GM21619 (cell line): ENCODE measurements at regions not wholly inside any gene's neighbourhood (a gene's known extent, or its start where the extent isn't known, plus 50 kb on each side); places are given as distances from the start of the nearest gene placed in this dataset.

Source experiments
- ATAC-seq: cut with Tn5 transposase; IDR thresholded peaks from one replicate; pipeline ENCODE4 v1.9.1; 2021; ENCODE audit not compliant: unreplicated experiment

DNA sequence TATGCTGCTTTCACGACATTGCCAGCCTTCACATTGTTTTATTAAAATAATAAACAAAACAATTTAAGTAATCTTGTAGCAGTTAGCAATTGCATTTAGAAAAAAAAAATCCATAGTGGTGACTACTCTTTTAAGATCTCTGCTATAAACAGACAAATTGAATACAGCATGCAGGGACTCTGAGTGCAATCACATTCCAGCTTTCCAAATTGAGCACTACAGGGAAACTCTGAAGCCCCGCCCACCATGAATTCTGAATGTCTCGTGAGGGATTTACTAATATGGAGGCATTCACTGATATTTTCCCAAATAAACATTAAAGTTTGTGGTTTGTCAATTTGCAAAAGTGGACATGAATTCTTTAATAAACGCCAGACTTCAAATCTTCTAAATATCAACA lies 698.8 kb downstream of the LIG4 start:
- no peak for ATAC-seq

DNA sequence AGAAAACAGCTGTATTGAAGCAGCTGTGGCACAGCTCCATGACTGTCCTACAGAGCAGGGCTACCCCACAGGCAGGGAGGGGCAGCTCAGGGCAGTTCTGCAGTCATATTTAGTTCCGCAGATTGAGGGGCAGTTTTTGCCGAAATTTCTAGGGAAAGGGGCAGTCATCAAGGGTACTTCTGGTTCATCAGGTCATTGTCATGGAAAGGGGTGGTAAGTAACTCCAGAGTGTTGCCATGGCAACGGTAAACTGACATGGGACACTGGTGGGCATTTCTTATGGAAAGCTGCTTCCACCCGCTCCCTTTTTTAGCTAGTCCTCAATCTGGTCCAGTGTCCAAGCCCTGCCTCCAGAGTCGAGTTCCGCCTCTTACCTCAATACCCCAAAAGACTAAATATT lies 702.8 kb downstream of the LIG4 start:
- no peak for ATAC-seq

DNA sequence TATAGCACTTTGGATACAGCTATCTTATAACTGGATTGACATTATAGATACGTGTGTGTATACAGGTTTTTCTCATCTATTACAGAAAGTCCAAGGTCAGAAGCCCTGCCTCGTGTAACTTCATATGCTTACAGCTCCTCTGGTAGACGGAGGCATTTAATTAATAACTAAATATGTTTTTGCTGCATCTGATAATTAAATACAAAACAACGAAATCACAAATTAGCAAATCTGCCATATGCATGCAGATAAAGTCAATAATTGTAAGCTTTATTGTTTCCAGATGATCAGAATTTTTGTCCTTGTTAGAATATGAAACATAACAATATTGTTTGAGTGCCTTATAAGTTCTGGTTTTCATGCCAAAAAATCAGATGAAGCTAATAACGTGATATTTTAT lies 717.7 kb downstream of the LIG4 start:
- no peak for ATAC-seq

GRCh38 chr13:107493266-107493665 lies 722.1 kb downstream of the LIG4 start:
- no peak for ATAC-seq

DNA sequence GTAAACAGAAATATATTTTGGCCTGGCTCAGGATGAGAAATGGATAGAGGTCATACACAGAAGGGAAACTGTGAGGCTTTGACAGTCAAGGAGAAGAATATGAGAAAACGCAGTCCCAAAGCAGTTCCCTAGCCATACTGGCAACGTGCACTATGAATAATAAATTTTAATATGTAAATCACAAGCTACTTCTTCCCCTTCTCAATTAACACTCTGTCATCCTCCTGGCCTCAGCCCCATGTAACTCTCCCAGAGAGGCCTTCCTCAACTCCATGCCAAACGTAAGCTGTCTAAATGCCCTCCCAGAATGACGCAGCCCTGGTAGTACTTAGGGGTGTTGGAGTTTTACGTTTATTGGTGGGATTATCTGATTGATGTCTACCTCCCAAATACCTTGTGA lies 732.6 kb downstream of the LIG4 start:
- ATAC-seq: no peak

DNA sequence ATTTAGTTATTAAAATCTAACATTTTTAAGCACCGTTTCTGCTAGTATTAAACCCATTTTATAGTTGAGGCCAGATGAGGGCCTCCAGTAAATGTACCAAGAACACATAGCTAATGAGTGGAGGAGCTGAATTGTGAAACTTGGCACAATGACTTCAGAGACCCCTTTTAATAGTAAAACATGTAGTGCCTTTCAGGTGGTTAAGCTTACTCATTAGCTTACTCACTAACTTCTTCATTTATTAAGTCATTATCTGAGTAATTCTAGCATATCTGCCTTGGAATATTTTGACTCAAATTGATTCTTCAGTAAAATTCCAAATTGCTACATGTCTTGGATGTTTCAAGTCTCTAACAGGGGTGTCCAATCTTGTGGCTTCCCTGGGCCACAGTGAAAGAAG lies 735.2 kb downstream of the LIG4 start:
- no peak for ATAC-seq

DNA sequence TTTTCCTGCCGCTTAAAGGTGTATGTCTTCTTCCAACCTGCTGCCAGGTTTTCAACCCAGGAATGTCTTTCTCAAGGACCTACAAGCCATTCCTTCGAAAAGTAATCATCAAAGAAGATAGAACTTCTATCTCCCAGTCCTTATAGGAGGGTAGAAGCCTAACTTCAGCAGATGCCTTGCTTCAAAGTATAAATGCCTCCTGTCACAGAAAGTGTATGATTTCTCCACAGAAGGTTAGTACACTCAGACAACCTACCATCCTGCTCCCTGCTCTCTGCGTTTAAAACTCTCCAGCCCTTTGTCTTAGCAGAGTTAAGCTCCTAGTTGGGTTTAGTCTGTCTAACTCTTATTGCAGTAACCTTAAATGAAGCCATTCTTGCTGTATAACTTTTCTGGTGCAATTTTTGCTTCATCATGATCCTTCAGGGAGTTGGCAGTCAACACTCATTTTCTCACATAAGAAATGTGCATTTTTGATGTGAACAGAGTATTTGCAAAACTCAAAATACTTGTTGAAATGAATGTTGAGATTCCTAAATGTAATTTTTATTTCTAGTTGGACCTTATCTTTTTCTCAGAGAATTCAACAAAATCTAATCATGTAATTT lies 737.5 kb downstream of the LIG4 start:
- ATAC-seq: no peak

DNA sequence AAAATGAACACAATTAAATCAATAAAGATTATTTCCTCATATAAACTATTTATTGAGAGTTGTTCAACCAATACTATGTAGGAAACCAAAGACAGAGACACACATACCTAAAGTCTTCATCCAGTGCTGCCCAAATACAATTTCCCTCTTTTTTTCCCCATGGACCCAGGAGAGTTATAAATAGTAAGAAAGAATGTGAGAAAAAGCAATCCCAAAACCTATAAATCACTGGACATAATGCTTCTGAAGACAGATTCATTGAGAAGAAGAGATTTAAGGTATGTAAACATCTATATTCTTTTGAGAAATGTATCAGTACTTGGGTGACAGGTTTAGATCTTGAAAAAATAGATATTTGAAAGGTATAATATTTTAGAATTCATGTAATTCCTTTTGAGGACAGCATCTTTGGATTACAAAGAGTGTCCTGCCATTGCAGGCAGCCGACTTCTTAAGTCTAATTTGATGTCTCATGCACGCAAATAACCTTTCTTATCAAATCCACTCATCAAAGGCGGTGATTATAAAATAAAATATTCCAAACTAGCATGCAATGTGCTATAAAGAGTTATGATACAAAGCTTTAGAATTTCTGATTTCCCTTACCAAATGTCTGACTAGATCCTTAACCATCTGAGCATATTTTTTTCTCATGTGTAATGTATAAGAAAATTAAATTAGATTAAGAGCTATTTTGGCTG lies 739.4 kb downstream of the LIG4 start:
- ATAC-seq: no peak

DNA sequence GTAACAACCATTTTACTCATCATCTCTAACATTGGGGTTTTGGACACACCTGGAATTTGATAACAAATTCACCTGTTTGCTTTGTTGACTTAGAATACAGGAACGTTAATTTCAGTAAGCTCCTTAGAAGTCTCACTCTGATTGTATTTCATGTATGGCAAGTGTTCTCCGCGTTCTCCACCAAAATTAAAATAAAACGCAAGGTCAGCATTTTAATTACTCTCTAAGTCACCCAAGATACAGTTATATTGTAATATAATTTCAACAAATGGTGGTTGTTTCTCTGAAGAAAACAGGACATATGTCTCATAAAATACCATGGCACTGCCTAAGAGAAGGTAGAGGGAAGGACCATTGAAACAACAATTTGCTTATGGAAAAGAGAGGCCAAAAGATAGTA lies 742.1 kb downstream of the LIG4 start:
- ATAC-seq: no peak

DNA sequence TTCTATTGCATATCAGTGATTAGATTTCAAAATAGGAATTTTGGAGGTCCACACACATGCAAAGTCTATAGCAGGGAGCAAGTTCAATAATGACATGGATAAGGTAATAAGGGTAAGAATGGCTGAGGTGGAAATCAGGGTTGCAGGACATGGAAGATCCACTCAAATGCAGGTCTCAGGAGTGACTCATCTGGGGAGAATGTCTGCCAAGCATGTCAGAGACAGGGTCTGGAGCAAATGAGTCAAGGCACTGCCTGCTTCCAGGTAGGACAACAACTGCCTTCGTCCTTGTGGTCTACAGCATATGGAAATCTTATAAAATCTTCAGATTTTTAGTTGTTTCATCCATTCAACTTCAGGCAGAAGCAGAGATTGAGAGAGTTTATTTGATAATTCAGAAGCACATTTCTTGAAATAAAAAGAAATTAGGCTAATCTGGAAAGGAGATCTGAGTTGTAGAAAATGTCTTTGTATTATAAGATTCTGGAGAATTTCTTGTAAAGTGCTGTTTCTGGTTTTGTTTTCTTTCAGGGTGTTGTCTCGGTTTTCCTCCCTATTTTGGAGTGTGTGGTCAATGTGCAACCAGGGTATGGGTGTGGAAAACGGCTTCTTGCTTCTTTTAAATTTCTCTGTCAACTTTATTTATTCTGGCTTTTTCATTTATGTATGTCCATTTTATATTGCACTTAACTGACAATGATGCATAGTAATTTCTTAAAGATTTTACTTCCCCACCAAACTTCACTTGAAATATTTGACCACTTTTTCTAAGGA lies 748.8 kb downstream of the LIG4 start:
- ATAC-seq: no peak

DNA sequence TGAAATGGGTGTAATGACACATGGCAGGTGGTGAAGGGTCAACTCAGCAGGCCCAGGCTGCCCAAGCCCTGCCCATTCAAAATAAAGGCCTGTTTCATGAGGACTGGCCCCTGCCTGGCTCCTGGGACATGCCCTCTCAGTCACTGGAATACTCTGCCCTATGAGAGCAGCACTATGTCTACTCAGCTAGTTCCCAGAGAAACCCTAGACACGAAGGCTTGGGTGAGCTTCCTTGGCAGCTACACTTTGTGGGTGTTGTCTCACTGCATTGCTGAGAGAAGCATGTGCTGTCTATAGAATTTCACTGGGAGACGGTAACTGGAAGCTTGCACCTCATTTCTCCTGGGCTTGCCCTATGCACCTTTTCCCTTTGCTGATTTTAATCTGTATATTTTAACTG lies 752.8 kb downstream of the LIG4 start:
- no peak for ATAC-seq

DNA sequence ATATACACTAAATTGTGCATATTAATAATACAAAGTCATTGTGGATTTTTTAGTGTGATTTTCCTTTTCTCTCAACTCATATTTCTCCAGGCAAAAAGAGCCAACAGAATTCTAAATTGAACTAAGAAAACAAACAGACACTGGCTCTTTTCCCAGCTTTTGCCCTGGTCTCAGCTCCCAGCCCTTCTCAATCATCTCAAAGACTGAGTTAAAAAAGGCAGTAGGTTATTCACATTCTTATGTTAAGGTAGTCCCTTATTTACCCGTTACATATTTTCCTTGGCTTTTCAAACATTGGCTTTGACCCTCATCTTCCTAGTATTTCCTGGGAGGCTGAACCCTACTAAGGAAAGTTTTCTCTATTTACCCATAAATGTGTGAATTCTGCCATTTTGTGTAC lies 753.6 kb downstream of the LIG4 start:
- ATAC-seq: no peak

GRCh38 chr13:107459430-107459829 lies 755.9 kb downstream of the LIG4 start:
- ATAC-seq: no peak

DNA sequence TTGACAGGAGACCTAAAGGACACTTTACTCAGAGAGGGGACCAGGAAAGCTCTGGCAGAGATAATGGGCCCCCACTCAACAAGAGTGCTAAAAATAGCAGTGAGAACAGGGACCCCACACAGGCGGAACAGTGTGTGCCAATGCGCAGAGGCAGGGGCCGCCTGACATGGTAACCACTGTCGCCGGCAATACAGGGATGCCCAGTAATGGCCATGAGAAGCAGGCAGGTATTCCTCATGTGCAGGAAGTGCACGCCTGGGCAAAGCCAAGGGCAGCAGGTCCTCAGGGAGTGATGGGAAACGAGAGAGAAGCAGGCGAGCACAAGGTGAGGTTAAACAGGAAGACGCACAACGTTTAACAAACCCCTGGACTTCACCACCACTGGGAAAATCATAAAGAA lies 757.1 kb downstream of the LIG4 start:
- ATAC-seq: no peak

DNA sequence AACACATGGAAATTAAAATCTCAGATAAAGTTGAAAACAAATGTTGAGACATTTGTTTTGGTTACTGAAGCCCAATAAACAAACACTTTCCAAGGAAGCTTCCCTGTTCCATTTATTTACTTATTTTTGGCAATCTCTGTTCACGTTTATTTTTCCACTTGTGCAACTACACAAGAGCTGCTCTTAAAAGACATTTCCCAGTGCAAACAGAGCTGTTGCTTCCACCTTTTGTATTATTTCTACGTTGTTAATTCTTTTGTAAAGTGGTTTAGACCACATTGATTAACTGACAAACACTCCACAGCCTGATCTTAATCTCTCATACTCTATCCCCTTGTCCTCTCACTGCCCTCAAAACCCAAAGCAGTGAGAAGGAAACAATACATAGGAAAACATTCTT lies 757.6 kb downstream of the LIG4 start:
- ATAC-seq: no peak

DNA sequence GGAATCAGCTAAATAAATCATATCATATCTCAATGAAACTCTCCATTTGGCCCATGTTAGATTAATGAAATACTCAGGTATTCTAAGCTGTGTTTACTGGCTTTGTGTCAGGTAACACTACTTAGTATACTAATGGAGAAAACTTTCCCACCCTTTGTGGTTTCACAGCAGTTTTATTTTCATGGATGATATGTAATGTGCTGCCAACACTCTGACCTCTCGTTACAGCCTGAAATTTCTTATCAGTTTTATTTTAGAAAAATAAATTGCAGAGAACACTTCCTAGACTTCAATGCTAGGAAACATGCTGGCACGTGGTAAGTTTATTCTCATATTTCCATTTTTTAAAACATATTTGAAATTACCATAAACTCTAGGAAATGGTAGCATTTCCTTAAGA lies 758.9 kb downstream of the LIG4 start:
- no peak for ATAC-seq

- ATAC-seq: no peak
These were observed 762.5 kb downstream of the LIG4 start for GRCh38 chr13:107452833-107453232.

DNA sequence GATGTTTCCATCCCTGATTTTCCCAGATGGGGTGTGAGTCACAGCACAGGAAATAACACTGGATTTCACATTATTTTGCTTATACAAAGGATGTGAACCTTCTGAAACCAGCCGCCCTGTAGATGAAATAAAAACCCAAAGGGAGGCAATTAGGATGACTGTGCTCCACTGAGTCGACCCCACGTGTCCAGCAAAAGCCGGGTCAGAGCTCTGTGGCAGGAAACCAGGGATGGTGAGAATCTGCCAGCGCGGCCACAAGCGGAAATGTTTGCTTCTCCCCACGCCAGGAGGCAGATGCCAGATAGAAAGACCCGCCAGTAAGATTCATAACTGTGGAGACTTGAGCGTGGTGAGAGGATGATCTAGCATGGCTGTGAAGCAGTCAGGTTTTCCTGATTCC lies 764.4 kb downstream of the LIG4 start:
- ATAC-seq: no peak

DNA sequence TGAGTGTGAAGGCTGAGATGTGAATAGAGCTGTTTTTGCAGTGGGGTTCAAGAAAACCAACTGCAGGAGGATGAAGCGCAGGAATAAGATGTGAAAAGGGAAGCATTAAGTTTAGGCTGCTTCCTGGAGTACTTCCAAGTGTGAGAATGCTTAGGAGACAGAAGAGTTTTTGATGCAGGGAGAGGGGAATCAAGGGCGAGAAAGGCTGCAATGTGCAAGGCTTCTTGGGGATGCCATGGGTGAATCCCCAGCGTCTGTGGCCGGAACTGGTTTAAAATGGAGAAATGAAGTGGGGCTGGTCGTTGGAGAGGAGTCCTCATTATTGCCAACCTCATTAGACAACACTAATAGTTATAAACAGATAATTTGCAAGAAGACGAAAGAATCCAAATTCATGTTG lies 764.9 kb downstream of the LIG4 start:
- no peak for ATAC-seq

DNA sequence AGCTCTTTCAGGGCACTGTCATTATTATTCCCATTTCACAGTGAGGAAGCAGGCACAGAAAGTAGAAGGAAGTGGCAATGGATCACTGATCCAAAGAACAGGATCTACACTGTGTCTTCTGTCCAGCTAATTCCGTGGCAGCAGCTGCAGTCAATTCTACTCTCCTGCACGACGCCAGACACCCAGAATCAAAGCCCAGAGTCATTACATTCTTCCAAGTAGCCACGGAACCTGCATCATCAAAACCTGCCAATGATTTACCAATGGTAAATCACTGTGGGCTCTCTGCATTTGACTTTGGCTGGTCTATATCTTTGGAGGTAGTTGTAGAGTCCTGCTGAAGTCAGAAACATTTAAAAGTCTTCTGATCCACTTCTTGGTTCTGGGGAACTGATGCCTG lies 767.7 kb downstream of the LIG4 start:
- no peak for ATAC-seq

DNA sequence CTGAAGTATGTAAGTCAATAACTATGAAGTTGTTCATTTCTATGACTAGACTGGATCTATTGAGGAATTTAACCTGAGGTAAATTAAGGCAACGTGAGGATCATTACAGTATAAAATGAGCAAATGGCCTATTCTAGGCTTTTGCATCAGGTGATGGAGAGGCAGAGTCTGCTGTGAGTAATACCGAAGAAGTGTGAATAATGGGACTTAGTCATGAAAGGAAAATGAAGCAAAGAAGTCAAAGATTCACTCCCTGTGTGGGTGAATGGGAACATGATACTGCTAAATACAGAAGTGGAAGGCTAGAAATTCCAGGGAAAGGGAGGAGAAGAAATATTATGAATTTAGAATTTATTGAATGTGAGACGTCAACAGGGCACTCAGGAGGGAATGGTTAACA lies 774.1 kb downstream of the LIG4 start:
- no peak for ATAC-seq

GRCh38 chr13:107438251-107438650 lies 777.1 kb downstream of the LIG4 start:
- no peak for ATAC-seq
